GM13976 (cell line): ENCODE measurements at regions not wholly inside any gene's neighbourhood (a gene's known extent, or its start where the extent isn't known, plus 50 kb on each side); places are given as distances from the start of the nearest gene placed in this dataset.

ENCODE experiments used
- DNase-seq: peaks from one replicate; pipeline ENCODE4 v3.0.0; 2012; ENCODE audit warnings: low spot score
- CTCF ChIP-seq: IDR thresholded peaks from 2 replicates; pipeline ENCODE4 v1.5.1; 2012; ENCODE audit warnings: borderline replicate concordance, mild to moderate bottlenecking; ENCODE audit not compliant: insufficient read depth; ENCODE audit errors: extremely low read depth, missing control alignments, control extremely low read depth
- in situ Hi-C: fragments of 300-500 bp; cut with MboI; formaldehyde crosslinking; loops from one replicate; pipeline ENCODE4 v1.12.0; 2022; ENCODE audit warnings: low sequenced_read_pairs, mixed read lengths, inconsistent platforms; ENCODE audit not compliant: unreplicated experiment

- in situ Hi-C loops: no loop called here
- no peak for TF ChIP-seq CTCF
- no peak for DNase-seq
These were observed 70.7 kb upstream of the GNAO1 start for GRCh38 chr16:56120447-56121155.

GRCh38 chr16:56119133-56119532 is 72.2 kb upstream of the GNAO1 start:
- no peak for TF ChIP-seq CTCF
- in situ Hi-C loops: no loop called here
- DNase-seq: no peak

- TF ChIP-seq CTCF: no peak
- no peak for DNase-seq
- in situ Hi-C loops: no loop called here
These were observed 74.7 kb upstream of the GNAO1 start for GRCh38 chr16:56116577-56116964.

GRCh38 chr16:56115817-56116576 is 75.3 kb upstream of the GNAO1 start:
- TF ChIP-seq CTCF: no peak
- no peak for DNase-seq
- in situ Hi-C loops: no loop called here

GRCh38 chr16:56113223-56113622 is 78.1 kb upstream of the GNAO1 start:
- in situ Hi-C loops: no loop called here
- TF ChIP-seq CTCF: no peak
- DNase-seq: no peak

GRCh38 chr16:56111100-56111499 is 80.2 kb upstream of the GNAO1 start:
- no peak for TF ChIP-seq CTCF
- DNase-seq: no peak
- in situ Hi-C loops: no loop called here
